OCI-LY7 (cell line): ENCODE measurements at regions not wholly inside any gene's neighbourhood (a gene's known extent, or its start where the extent isn't known, plus 50 kb on each side); places are given as distances from the start of the nearest gene placed in this dataset.

ENCODE experiments used
- EZH2phosphoT487 ChIP-seq: fragments of 200-600 bp; sonication (generic); IDR thresholded peaks from 2 replicates; pipeline ENCODE4 v1.6.1; 2018; ENCODE audit warnings: low read depth, borderline replicate concordance, mild to moderate bottlenecking, mixed run types, antibody characterized with exemption, low read length, moderate library complexity, mixed read lengths
- TF ChIP-seq, protein P1 (sequence below): fragments of 200-600 bp; sonication (generic); conservative IDR thresholded peaks from 2 replicates; pipeline ENCODE4 v1.5.1; 2014; ENCODE audit warnings: mild to moderate bottlenecking, antibody characterized with exemption, low read length, moderate library complexity, mixed read lengths

DNA sequence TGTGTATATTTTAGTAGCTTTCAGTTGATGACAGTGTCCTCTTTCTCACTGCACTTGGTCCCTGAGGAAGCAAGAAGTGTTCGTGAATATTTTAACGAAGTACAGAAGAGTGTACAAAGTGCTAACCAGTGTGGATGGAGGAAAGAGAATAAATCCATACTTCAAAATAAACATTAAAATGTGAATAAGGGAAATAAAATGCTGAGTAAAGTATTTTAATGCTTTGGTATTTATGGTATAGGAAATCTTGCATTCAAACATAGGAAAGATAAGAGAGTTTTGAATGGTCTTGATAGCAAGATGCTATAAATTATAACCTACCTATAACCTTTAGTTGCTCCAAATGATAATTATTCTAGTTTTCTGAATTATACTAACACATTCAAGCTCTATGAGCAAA is 493.4 kb upstream of the EYS start:
- no peak for TF ChIP-seq EZH2phosphoT487
- TF ChIP-seq, protein P1, sequence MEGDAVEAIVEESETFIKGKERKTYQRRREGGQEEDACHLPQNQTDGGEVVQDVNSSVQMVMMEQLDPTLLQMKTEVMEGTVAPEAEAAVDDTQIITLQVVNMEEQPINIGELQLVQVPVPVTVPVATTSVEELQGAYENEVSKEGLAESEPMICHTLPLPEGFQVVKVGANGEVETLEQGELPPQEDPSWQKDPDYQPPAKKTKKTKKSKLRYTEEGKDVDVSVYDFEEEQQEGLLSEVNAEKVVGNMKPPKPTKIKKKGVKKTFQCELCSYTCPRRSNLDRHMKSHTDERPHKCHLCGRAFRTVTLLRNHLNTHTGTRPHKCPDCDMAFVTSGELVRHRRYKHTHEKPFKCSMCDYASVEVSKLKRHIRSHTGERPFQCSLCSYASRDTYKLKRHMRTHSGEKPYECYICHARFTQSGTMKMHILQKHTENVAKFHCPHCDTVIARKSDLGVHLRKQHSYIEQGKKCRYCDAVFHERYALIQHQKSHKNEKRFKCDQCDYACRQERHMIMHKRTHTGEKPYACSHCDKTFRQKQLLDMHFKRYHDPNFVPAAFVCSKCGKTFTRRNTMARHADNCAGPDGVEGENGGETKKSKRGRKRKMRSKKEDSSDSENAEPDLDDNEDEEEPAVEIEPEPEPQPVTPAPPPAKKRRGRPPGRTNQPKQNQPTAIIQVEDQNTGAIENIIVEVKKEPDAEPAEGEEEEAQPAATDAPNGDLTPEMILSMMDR = no peak
